CD4-positive, alpha-beta T cell (primary cell): ENCODE measurements at regions not wholly inside any gene's neighbourhood (a gene's known extent, or its start where the extent isn't known, plus 50 kb on each side); places are given as distances from the start of the nearest gene placed in this dataset.

Experiments
- ATAC-seq: fragments of 200-7000 bp; cut with Tn5 transposase; one replicate; pipeline ENCODE4 v1.10.0; 2022; ENCODE audit warnings: mild to moderate bottlenecking; ENCODE audit not compliant: poor library complexity
- CTCF ChIA-PET: fragments of 350-600 bp; sonication (Branson Sonifier 250); formaldehyde crosslinking; loops from one replicate; lab custom pipeline; 2021; ENCODE audit warnings: antibody characterized with exemption, inconsistent platforms; lab: Charles Lee
- POLR2A ChIA-PET: fragments of 350-600 bp; sonication (Branson Sonifier 250); formaldehyde crosslinking; loops from one replicate; lab custom pipeline; 2021; ENCODE audit warnings: antibody characterized with exemption, inconsistent platforms; lab: Charles Lee
- DNase-seq, 14 experiments: peaks; one replicate each; pipeline ENCODE4 v3.0.0-alpha.2; 2013 to 2020; ENCODE audit warnings: mixed read lengths in 2 of 14
- H3K27ac ChIP-seq, 2 donors: one replicate each; pipeline versions ENCODE4 v1.5.1 to v1.7.0; 2013; ENCODE audit warnings: low read length in 2 of 2, low read depth in 1 of 2, mild to moderate bottlenecking in 1 of 2
- H3K27me3 ChIP-seq, 2 experiments: 1 replicate in 1 of 2; 2 replicates in 1 of 2; pipeline versions ENCODE4 v1.6.1 to v1.7.0; 2013; ENCODE audit warnings: low read length in 2 of 2, control low read depth in 1 of 2, mild to moderate bottlenecking in 1 of 2, moderate library complexity in 1 of 2; ENCODE audit not compliant: insufficient read depth in 2 of 2, control insufficient read depth in 1 of 2
- H3K36me3 ChIP-seq: one replicate; pipeline ENCODE4 v1.6.1; 2013; ENCODE audit warnings: low read length, control low read depth; ENCODE audit not compliant: insufficient read depth
- H3K4me1 ChIP-seq: one replicate; pipeline ENCODE4 v1.6.1; 2013; ENCODE audit warnings: low read length, control low read depth; ENCODE audit not compliant: insufficient read depth
- H3K4me3 ChIP-seq: one replicate; pipeline ENCODE4 v1.5.1; 2013; ENCODE audit warnings: mild to moderate bottlenecking, low read length, moderate library complexity
- H3K9me3 ChIP-seq, 2 experiments: 1 replicate in 1 of 2; 2 replicates in 1 of 2; pipeline versions ENCODE4 v1.6.1 to v1.7.0; 2013; ENCODE audit warnings: low read length in 2 of 2, mild to moderate bottlenecking in 2 of 2, control low read depth in 1 of 2, moderate library complexity in 1 of 2; ENCODE audit not compliant: control insufficient read depth in 1 of 2, insufficient read depth in 1 of 2
- H3K27ac Mint-ChIP-seq: one replicate; pipeline ENCODE4 v1.8.0; 2020; ENCODE audit warnings: mixed read lengths
- H3K27me3 Mint-ChIP-seq: one replicate; pipeline ENCODE4 v1.8.0; 2021; ENCODE audit warnings: mixed read lengths
- H3K36me3 Mint-ChIP-seq: one replicate; pipeline ENCODE4 v1.8.0; 2021; ENCODE audit warnings: low read depth, mixed read lengths
- H3K4me1 Mint-ChIP-seq: one replicate; pipeline ENCODE4 v1.8.0; 2021; ENCODE audit warnings: low read depth, mixed read lengths
- H3K4me3 Mint-ChIP-seq: one replicate; pipeline ENCODE4 v1.8.0; 2020; ENCODE audit warnings: mild to moderate bottlenecking, mixed read lengths
- H3K9me3 Mint-ChIP-seq: one replicate; pipeline ENCODE4 v1.8.0; 2020; ENCODE audit warnings: mixed read lengths
- CTCF ChIP-seq: fragments of 200-600 bp; IDR thresholded peaks from one replicate; pipeline ENCODE4 v1.8.0; 2022; ENCODE audit warnings: antibody characterized with exemption, mild to moderate bottlenecking
- intact Hi-C, 2 experiments: fragments of 100-400 bp; cut with DNase I in 1 of 2; cut with micrococcal nuclease in 1 of 2; formaldehyde crosslinking; loops; one replicate each; pipeline versions ENCODE4 v1.15.1 to v1.9.0; 2023 to 2025; cut with DNase I, micrococcal nuclease

DNA sequence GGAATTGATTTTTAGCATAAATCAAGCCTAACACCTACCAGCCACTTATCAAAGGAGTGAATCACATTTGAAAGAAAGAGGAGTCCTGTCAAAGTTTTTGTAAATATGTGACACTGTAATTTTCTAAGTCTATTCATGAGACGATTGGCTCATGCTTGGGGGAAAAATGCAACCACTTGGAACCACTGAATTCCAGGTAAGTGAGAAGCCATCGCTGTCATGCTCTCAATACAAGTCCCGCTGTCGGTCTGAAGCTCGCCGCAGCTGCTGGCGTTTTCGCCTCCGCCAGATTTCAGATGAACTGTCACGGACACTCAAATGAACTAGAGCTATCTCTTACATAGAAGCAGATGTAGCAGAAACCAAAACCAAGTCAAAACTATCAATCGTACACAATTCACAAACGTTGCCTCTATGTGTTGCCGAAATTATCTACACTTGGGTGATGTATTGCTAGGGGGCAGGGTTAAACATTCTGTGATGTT, 279.8 kb upstream of the FZD8 start:
- no peak for TF ChIP-seq CTCF
- H3K36me3 Mint-ChIP-seq, result no peaks in the 10 kb centered on the region
- Histone ChIP-seq H3K4me1 (no peaks in the 10 kb centered on the region), H3K36me3 (no peaks in the 10 kb centered on the region), H3K9me3 (no peaks in the 10 kb centered on the region), H3K27me3 (no peaks in the 10 kb centered on the region), H3K4me3 (no peak overlapping the region), H3K27ac (no peak overlapping the region)
- POLR2A ChIA-PET, result no interaction called here
- intact Hi-C loops, result no loop called here
- H3K4me1 Mint-ChIP-seq, result no peaks in the 10 kb centered on the region
- H3K4me3 Mint-ChIP-seq, result no peak overlapping the region
- H3K27me3 Mint-ChIP-seq, result no peaks in the 10 kb centered on the region
- H3K9me3 Mint-ChIP-seq, result peaks cover 2% of the 10 kb centered on the region
- CTCF ChIA-PET, result no interaction called here
- ATAC-seq (no peak), DNase-seq (no peak)
- H3K27ac Mint-ChIP-seq, result no peak overlapping the region

DNA sequence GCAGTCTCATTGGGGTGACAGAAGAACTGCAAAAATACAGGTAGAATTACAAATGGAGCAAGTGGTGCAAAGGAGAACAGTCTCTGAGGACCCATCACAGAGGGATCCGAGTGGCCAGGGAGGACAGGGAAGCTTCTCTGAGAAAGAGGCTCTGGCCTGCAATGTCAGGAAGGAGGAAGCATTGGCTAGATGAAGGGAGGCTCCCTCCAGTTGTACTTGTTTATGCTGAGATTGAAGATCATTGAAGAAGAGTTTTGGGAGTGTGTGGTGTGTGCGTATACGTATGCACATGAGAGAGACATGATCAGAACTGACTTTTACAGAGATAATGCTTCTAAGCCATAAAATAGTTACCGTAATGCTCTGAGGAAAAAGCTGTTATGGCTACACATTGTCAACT, 274.7 kb upstream of the FZD8 start:
- intact Hi-C loops, result no loop called here
- Mint-ChIP-seq H3K9me3 (peaks cover 5% of the 10 kb centered on the region), H3K27me3 (peaks cover 8% of the 10 kb centered on the region), H3K36me3 (no peaks in the 10 kb centered on the region), H3K4me1 (no peaks in the 10 kb centered on the region), H3K4me3 (no peak overlapping the region), H3K27ac (no peak overlapping the region)
- Histone ChIP-seq H3K4me1 (no peaks in the 10 kb centered on the region), H3K27ac (no peak overlapping the region), H3K9me3 (no peaks in the 10 kb centered on the region), H3K36me3 (no peaks in the 10 kb centered on the region), H3K4me3 (no peak overlapping the region), H3K27me3 (no peaks in the 10 kb centered on the region)
- no peak for TF ChIP-seq CTCF
- ChIA-PET CTCF (no interaction called here), POLR2A (no interaction called here)
- DNase-seq (no peak), ATAC-seq (no peak)

DNA sequence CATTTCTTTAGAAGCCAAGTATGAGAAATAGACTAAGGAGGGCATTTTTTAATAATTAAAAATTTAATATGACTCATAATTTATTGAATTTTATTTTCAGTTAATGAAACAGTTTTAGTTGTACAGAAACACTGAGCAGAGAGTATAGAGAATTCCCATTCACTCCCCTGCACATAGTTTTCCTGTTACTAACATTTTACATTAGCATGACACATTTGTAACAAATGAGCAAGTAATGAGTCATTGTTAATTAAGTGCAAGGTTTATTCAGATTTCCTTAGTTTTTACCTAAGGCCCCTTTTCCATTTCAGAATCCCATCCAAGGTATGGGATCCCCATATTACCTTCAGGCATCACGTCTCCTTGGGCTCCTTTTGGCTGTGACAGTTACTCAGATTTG, 271.5 kb upstream of the FZD8 start:
- ATAC-seq (no peak), DNase-seq (no peak)
- Histone ChIP-seq H3K27me3 (no peaks in the 10 kb centered on the region), H3K36me3 (no peaks in the 10 kb centered on the region), H3K27ac (no peak overlapping the region), H3K4me1 (no peaks in the 10 kb centered on the region), H3K4me3 (no peak overlapping the region), H3K9me3 (no peaks in the 10 kb centered on the region)
- H3K27me3 Mint-ChIP-seq, result peaks cover 8% of the 10 kb centered on the region
- intact Hi-C loops, result no loop called here
- POLR2A ChIA-PET, result no interaction called here
- peaks cover 4% of the 10 kb centered on the region for H3K9me3 Mint-ChIP-seq
- no peaks in the 10 kb centered on the region for H3K36me3 Mint-ChIP-seq
- no peak for TF ChIP-seq CTCF
- no peaks in the 10 kb centered on the region for H3K4me1 Mint-ChIP-seq
- CTCF ChIA-PET, result no interaction called here
- H3K4me3 Mint-ChIP-seq, result no peak overlapping the region
- H3K27ac Mint-ChIP-seq, result no peak overlapping the region
